HG02870 (cell line): ENCODE measurements at regions not wholly inside any gene's neighbourhood (a gene's known extent, or its start where the extent isn't known, plus 50 kb on each side); places are given as distances from the start of the nearest gene placed in this dataset.

Experiments
- ATAC-seq: cut with Tn5 transposase; IDR thresholded peaks from one replicate; pipeline ENCODE4 v1.9.1; 2021; ENCODE audit warnings: mild to moderate bottlenecking, moderate library complexity; ENCODE audit not compliant: unreplicated experiment

DNA sequence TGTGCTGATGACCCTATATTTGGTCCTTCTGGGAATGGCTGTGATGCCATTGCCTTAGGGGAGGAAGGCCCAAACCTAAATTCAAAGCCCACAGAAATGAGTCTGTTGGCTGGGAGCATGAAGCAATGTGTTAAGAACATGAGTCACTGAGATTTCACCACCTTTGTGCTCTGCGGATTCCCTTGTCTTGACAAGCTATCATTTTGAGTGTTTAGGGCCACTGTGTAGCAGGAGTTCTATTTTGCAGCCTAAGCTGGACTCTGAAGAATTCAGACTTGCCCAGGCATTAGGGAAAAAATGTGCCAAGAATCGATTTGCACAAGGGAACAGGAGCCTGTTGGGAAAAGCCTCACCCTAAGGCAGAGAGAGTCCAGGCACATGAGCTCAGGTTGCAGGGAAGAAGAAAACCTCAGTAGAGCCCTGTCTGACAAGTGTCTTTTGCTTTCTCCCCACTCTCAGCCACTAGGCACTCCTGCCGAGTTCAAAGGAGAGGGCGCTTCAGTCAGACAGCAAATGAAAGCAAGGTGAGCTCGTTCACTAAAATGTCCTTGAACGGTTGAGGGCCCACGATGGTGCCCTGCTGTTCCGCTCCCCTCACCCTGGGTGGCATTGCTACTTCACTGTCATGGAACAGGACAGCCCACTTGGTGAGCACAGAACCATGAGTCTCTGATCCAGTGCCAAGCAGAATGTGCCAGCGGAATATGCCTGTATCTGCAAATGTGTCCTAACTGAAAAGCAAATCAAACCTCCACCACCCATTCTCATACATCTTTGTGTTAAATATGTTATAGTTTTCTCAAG, 93.6 kb downstream of the PRLHR start:
- ATAC-seq, result no peak

DNA sequence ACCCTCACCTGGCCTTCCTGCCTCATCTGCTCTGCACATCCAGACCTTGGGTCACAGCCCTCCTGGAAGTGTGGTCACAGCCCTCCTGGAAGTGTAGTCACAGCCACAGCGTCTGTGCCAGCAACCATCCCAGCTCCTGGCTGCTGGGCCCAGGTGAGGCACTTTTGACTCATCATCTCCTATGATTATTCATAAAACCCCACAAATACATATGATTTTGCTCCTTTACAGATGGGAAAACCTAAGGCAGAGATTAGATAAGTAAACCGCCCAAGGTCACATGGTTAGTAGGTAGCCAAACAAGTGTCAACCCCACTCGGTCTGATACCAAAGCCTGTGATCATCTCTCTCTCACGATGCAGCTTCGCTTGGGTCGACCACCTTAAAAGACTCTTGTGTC, 94.3 kb downstream of the PRLHR start:
- ATAC-seq, result no peak

DNA sequence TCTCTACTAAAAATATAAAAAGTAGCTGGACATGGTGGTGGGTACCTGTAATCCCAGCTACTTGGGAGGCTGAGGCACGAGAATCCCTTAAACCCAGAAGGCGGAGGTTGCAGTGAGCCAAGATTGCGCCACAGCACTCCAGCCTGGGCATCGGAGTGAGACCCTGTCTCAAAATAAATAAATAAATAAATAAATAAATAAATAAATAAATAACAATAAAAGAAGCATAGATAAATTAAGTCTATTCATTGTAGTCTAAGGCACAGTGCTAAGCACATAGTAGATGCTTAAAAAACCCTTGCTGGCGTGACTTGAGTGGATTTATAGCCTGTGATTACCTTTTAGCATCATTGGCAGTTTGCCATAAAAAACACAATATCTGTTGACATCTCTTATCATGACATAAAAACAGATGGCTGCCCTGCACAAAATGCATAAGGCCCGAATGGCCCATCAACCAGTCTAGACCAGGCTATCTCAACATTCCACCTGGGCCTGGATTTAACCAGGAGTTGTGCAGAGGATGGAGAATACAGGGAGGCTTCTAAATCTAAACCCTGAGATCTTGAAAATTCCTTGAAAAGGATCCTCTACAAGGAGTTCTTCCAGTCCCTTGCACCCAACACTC, 94.9 kb downstream of the PRLHR start:
- ATAC-seq, result no peak

GRCh38 chr10:118499186-118499585, 96.3 kb downstream of the PRLHR start:
- ATAC-seq, result no peak

DNA sequence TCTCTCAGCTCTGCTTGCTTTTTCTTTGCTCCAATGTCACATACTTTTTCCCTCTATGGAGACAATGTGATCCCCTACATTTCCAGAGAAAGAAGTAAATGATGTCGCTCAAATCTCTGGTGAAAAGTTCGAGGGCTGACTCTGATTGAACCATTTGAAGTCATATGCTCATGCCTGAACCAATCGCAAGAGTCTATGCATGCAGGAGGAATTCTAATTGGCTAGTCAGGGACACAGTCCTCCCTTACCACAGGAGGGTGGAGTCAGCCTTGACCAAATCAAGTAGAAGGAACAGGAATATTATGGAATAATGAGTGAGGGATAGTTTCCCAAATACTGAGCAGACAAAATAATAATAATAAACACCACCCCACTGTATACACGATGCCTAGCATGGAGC, 96.8 kb downstream of the PRLHR start:
- ATAC-seq, result no peak

- no peak for ATAC-seq
Observed at GRCh38 chr10:118497227-118497626, 98.2 kb downstream of the PRLHR start.

DNA sequence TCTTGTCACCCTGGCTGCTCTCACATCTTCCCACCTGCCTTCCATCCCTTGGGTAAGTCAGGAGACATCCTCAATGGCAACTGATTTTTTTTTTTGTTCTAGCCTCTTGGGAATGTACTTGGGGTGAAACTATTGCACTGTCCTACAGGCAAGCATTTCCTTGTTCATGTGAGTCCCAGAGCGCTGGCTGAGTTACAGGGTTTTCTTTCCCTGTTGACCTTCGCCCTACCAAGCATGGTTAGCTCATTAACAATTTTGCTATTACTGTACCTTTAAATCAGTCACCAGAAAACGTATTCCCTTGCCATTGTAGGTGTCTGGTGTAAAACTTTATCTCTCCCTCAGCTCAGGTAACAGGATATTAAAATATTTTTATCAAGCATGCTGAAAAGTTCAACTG, 98.9 kb downstream of the PRLHR start:
- no peak for ATAC-seq

DNA sequence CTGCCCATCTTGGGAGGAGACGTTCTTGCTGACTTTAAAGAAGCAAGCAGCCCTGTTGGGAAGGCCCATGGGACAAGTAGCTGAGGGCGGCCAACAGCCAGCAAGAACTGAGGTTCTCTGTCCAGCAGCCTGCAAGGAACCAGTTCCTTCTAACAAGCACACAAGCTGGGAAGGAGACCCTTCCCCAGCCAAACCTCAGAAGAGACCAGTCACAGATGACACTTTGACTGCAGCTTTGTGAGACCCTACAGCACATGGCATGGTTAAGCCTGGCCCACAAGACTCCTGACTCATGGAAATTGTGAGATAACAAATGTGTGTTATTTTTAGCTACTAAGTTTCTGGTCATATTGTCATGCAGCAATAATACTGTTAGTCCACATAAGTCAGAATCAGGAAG, 99.9 kb downstream of the PRLHR start:
- ATAC-seq, result no peak

DNA sequence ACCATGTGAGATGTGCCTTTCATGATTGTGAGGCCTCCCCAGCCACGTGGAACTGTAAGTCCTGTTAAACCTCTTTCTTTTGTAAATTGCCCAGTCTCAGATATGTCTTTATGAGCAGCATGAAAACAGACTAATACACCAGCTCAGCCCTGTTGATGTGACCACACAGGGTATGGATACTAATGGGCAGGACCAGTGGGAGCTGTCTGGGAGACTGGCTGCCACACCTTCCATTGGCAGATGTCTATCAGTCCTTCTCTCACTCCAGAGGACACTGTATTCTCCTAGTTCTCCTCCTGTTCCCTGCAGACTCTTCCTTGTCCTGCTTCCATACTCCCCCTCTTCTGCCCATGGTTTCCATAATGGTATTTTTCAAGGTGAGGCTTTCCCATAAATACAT, 104.4 kb downstream of the PRLHR start:
- ATAC-seq, result no peak

DNA sequence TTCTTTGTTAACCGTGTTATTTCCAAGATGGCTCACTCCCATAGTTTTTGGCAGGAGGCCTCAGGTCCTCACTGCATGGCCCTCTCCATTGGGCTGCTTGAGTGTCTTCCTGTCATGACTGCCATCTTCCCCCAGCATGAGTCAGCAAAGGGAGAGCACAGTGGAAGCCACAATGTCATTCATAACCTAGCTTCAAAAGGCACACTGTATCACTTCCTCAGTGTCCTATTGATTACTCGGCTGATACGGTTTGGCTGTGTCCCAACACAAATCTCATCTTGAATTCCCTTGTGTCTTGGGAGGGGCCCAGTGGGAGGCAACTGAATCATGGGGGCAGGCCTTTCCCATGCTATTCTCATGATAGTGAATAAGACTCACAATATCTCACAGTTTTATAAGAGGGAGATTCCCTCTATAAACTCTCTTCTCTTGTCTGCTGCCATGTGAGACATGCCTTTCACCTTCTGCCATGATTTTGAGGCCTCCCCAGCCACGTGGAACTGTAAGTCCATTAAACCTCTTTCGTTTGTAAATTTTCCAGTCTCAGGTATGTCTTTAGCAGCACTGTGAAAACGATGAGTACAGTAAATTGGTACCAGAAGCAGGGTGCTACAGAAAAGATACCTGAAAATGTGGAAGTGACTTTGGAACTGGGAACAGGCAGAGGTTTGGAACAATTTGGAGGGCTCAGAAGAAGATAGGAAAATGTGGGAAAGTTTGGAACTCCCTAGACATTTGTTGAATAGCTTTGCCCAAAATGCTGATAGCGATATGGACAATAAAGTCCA, 106.5 kb downstream of the PRLHR start:
- no peak for ATAC-seq

DNA sequence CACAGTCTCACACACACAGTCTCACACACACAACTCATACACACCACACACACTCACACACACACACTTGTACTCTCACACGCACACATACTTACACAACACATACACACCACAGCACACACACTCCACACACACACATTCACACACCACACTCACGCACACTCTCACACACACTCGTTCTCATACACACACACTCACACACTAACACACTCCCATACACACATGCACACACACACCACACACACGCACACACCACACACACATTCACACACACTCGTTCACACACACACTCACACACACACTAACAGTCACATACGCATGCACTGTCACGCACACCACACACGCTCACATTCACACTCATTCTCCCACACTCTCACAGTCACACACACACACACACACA, 109.8 kb downstream of the PRLHR start:
- ATAC-seq, result no peak

GRCh38 chr10:118484152-118484871, 111.1 kb downstream of the PRLHR start:
- no peak for ATAC-seq

GRCh38 chr10:118483496-118483895, 112.0 kb downstream of the PRLHR start:
- no peak for ATAC-seq

- ATAC-seq, result no peak
Observed at GRCh38 chr10:118482393-118483331, 112.8 kb downstream of the PRLHR start.

- no peak for ATAC-seq
Observed at GRCh38 chr10:118481871-118482270, 113.6 kb downstream of the PRLHR start.

GRCh38 chr10:118475214-118475613, 120.2 kb downstream of the PRLHR start:
- ATAC-seq, result no peak

DNA sequence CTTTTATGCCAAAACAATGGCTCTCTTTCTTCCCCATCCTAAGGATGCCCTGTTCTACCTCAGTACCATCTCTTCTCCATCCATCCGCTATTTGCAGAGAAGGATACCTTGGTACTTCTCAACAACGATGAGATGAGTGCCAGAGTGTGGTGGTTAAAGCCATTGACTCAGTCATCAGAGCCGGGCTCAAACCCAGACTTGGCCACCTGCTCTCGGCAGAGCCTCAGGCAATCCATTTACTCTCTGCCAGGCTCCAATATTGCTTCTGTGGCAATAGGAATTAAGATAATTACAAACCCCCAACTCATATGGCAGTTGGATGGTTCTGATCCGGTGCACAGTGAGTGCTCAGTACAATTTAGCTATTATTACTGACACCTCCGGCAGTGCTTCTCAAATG, 121.3 kb downstream of the PRLHR start:
- ATAC-seq, result no peak

DNA sequence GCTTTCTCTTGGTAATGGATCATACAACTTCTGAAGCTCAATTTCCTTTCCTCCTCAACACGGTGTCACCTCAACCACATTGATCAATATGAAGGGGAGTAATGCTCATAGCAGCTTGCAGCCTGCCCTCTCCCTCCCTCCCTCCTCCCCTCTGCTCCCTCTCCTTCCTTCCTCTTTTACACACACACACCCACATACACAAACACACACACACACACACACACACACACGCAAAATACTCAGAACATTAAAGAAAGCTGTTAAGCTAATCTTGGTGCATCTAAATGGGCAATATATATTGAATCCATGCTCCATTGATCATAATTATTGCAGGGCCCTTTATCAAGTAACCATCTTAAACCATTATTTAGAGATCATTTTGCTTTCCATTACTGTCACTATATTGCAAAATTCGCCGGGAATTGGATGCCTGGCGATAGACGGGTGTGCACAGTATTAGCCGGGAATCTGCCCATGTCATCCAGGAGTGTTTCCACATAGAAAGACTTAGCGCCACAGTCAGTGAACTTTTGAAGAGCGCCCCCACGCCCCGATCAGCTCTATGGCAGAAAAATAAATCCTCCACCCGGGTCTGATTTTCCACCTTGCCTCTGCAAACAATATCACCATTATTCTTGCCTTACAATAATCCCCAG, 122.0 kb downstream of the PRLHR start:
- ATAC-seq, result no peak

GRCh38 chr10:118472415-118473304, 122.8 kb downstream of the PRLHR start:
- no peak for ATAC-seq
